ENCODE measurements at regions not wholly inside any gene's neighbourhood (a gene's known extent, or its start where the extent isn't known, plus 50 kb on each side); places are given as distances from the start of the nearest gene placed in this dataset.

- TF ChIP-seq POLR2A (IDR thresholded peaks at IDR 0.05) (no peak), EP300 (IDR thresholded peaks at IDR 0.05; ENCODE audit: low read depth) (no peak), CTCF (IDR thresholded peaks at IDR 0.05) (no peak)
These were observed 867.6 kb upstream of the PCDH7 start for GRCh38 chr4:29852537-29852936.
